Activated effector memory CD4-positive, alpha-beta T cell treated with Interleukin-2 at 50 U/mL for 16 hours (primary cell): ENCODE measurements at regions not wholly inside any gene's neighbourhood (a gene's known extent, or its start where the extent isn't known, plus 50 kb on each side); places are given as distances from the start of the nearest gene placed in this dataset.

Experiments
- DNase-seq: peaks from one replicate; pipeline ENCODE4 v3.0.0-alpha.2; 2020

DNA sequence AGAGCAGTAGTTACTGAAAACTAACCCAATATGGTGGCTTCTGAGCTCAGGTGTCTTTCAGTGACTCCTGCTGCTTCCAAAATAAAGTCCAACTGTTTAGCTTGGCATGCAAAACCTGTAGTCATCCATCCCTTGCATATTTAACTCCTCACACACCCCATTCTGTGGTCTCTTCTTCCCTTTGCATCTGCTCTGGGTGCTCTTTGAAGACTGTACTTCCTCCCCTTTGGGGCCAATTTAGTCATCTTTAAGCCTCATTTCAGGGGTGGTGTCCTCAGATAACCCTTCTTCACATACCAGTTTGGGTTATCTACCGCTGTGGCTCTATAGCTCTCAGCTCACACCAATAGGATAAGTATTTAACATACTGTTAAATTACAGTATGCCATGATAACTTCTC, 209.9 kb upstream of the DMRT1 start:
- DNase-seq: no peak

DNA sequence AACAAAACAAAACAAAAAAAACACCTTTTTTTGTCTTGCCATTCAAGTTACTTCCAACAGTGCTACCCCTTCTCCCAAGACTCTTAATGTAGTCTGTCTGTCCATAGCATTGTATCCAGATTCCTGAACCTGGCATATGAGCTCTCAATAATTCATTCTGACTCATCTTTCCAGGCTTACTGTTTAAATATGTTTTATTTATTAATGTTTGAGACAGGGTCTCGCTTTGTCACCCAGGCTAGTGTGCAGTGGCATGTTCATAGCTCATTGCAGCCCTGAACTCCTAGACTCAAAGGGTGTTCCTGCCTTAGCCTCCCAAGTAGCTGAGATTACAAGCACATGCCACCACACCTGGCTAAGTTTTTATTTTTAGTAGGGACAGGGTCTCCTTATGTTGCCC, 208.0 kb upstream of the DMRT1 start:
- no peak for DNase-seq

DNA sequence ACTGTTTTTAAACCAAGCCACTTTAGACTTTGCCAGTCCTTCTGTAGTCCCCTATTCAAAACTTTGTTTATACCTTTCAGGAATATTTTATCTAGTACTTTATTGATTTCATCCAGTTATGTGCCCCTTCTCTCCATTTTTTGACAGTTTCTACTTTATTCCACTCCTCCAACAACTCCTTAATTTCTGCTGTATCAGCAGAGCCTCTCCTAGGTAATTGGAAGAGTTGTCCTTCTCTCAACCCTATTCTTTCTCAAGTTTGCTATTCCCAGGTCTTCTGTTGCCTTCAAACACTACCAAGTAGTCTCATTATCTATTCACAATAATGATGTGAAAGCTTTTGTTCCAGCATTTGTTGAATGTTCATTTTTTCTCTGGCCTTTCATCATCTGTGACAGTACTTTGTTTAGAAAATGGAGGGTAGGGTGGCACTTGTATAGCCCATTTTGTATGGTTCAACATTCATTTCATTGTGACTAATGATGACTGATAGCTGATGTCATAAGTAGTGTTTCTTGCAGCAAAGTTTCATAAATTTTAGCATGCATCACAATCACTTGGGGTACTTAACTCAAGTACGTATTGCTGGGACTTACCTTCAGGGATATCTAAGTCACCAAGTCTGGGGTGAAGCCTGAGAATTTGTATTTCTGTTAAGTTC, 204.4 kb upstream of the DMRT1 start:
- DNase-seq: no peak

DNA sequence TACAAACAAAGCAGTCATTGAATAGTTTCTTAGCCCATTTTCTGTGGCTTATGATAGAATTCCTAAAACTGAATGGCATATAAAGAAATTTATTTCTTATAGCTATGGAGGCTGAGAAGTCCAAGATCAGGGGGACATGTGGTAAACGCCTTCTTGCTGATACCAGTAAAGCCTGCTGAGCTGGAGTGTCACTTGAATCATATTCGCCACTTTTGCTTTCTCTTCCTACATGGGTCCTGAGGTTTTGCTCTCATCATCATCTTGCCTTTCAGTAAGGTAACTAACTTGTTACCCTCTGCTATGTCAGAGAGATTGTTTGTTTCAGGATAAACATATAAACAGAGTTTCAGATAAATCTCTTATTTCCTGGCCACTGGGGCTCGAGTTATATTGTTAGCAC, 203.3 kb upstream of the DMRT1 start:
- no peak for DNase-seq

DNA sequence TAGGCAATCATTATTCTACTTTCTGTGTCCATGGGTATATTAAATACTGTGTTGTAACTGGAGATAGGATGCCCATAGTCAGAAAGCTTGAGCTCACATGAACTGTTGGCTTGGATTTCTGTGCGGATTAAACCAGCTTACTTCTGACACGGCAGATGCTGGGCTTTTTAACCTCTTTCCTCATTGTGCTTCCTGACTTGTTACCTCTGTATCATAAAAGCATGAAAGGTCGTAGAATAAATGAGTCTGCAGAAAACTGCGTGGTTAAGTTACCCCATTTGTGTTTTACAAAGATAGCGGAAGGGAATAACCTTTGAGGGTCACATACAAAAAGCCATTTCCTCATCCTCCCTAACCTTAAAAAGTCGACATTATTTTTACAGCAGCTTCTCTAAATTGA, 199.5 kb upstream of the DMRT1 start:
- DNase-seq: no peak

DNA sequence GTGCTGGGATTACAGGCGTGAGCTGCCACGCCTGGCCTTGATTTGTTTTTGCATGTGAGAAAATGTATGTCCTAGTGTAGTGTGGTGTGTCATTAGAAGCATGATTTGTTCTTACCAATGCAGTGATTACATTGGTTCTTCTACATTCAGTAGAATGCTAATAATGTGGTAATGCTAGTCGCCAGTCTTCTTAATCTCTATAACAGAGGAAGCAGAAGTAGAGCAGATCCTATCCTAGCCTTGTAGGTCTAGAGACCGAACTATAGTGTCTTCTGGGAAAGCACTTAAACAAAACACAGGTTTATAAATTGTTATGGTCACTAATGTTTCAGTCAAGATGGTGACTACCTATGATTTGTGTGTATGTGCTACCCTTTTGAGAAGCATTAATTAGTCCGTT, 197.5 kb upstream of the DMRT1 start:
- no peak for DNase-seq

DNA sequence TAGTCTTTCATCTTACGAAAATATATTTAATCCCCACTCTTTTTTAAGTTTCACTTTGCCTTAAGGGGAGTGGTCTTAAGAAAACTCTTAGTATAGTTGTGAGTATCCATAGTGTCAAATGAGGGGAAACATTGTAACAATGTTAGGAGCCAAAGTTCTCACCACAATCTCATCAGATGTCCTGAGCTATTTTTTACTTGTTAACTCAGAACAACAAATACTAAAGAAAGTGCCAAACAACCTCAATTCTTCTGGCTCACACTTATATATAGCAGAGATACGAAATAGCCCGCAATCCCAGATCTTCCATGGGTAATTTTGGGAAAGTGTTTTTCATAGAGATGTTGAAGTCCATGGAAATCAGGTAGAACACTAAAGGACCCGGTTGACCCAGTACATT, 194.0 kb upstream of the DMRT1 start:
- no peak for DNase-seq

DNA sequence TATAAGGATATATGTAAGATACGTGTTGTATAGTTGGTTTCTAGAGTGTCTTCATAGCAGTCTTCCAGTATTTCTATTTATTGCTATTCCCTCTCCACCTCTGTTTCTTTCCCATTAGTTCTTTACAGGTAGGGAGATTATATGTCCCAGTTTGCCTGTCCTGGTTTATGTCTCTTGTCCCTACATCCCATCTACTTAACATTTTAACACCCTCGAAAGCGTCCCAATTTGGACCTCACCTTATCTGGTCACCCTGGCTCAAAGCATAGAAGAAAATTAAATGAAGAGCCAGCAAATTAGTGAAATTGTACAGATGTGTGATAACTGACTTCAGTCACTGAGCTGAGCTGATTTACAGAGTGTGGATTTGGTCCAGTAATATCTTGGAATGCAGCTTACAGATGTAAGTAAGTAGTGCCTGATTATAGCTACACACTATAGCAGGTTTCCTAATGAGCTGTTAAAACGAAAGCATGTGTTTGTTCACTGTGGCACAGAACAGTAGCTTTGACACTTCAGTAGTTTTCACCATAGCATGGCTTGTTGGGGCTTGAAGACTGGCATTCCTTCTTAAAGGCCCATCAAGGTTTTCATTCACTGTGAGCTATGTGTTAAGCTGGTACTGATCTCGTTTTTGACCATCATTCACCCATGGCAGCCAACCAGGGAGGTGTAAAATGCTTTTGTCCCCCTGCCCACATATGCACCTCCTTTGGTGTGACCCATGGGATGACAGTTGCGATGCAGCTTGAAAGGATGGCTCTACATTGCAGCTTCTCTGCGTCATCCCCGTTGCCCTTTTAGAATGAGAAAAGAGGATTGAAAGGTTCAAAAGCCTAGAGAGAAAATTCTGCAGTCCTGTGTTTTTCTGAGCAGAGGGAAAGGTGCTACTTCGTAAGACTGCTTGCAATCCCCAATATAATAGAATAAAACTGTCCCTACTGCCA, 192.1 kb upstream of the DMRT1 start:
- no peak for DNase-seq

DNA sequence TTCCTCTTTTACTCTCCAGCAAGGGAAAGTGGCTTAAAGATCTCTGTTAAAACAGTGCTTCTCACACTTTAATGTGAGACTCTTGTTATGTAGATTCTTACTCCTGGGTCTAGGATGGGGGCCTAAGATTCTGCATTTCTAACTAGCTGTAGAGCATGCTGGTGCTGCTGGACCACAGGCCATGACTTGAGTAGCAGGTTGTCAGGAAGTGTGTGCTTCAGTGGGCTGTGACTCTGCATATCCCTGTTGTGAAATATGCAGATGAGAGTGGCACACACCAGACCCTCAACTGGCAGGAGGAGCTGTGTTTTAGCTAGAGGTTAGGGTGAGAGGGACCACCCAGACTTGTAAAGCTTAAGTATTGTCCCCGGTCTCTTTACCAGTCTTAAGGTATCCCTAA, 191.1 kb upstream of the DMRT1 start:
- DNase-seq: no peak

DNA sequence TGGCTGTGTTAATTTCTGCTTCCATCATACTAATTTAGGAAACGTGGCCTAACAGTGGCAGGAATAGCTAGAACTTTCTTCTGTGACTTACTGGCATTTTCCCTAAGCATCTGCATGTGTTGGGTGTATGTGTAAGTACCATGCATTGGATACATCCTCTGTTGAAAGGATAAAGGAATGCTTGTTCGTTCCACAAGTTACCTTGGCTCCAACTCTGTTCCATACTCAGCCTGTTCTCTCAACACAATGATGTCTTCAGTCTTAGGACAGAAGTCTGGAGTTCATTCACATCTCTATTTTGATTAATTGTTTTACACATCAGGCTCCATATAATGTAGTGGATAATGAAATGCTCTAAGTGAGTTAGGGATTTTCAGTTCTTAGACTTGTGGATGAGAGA, 190.1 kb upstream of the DMRT1 start:
- no peak for DNase-seq

DNA sequence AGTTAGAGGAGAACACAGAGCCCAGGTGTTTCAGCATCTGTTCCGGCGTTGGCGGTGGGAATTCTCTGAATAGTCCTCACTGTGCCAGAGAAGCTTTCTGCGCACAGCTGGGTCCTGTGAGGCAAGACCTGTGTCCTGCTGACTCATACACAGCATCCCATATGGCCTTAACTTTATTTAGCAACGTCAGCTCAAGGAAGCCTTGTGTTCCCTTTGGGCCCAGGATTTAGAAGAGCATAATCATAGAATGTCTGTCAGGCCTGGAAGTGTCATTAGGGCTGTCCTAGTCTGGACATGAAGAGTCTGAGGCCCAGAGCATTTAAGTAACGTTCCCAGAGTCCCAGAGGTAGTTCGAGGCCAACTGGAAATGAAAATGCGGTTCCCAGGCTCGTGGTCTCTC, 188.6 kb upstream of the DMRT1 start:
- DNase-seq: no peak

DNA sequence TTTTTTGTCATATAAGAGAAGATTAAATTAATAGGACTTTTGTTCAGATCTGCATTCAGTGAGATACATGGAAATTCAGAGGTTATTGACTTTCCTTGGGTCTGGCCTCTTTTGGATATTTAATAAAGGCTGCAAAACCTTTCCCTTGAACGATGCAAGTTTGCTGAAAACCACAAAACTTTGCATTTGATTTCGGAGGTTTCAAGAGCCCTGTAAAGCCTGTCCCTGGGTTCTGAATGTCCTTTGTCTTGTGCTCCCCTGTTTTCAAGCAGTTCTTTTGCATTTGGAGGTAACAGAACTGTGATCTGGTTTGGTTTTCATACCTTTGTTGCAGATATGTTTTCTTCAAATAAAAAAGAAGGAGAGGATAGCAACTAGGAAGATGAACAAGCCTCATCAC, 188.1 kb upstream of the DMRT1 start:
- DNase-seq: no peak

DNA sequence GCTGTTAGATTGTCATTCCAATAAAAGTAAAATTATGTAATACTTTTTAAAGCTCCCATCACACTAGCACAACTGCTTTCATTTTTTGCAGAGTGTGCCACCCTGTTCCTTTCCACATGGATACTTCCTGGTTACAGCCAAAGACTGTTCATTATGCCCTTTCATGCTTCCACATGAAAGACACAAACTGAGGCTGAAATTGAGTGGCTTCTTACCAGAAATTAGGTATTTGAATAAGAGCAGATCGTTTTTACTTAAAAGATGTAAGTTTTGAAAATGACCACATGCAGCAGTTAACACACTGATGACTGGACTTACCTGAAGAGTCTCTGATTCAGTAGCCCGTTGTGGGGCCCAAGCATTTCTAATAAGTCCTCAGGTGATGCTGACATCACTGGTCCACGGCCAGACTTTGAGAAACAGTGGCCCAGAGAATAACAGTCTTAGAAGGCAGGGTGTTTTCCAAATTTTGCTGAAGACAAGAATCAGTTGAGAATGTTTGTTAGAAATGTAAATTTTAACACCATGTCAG, 187.6 kb upstream of the DMRT1 start:
- DNase-seq: no peak

DNA sequence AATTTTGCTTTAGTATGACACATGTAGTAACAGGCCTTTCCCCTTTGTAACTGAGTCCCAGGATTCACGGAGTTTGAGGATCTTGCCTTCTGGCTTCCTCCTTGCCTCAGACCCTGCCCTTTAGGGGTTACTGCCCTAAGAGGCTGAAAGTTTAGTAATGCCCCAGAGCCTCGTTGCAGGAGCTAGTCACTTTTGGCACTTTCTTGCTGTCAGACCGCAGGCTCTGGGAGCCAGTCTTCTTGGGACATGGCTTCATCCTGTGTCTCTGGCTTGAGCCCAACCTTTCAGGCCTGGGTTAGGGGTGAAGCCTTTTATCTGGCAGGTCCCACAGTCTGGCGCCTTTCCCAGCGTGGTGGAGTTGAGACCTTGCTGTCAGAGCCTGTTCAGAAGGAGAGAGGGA, 185.6 kb upstream of the DMRT1 start:
- DNase-seq: no peak

DNA sequence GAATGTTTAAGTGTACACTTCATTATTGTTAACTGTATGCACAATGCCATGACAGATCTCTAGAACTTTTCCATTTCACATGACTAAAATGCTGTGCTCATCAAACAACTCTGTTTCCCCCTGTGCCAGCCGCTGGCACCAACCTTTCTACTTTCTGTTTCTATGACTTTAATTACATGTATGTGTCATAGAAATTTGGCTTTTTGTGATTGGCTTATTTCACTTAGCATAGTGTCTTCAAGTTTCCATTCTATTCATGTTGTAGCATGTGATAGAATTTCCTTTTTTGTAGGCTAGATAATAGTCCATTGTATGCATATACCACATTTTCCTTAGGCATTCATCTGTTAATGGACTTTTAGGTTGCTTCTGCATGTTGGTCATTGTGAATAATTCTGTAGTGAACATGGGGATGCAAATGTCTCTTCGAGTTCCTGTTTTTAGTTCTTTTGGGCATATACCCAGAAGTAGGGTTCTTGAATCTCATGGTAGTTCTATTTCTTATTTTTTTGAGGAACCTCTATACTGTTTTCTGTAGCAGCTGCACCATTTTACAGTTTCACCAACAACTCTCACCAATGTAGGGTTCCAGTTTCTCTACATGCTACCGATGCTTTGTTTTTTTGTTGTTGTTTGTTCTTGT, 184.4 kb upstream of the DMRT1 start:
- DNase-seq: no peak

DNA sequence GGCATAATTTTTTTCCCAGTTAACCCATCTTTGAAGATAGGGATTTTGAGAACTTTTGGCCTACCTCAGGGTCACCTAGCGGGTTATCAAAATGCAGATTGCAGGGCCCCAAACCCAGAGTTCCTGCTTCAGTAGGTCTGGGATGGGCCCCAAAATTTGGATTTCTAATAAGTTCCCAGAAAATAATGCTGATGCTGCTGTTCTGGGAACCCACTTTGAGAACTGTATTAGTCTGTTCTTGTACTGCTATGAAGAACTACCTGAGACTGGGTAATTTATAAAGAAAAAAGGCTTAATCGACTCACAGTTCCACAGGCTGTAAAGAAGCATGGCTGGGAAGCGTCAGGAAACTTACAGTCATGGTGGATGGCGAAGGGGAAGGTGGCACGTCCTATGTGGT, 182.2 kb upstream of the DMRT1 start:
- DNase-seq: no peak

DNA sequence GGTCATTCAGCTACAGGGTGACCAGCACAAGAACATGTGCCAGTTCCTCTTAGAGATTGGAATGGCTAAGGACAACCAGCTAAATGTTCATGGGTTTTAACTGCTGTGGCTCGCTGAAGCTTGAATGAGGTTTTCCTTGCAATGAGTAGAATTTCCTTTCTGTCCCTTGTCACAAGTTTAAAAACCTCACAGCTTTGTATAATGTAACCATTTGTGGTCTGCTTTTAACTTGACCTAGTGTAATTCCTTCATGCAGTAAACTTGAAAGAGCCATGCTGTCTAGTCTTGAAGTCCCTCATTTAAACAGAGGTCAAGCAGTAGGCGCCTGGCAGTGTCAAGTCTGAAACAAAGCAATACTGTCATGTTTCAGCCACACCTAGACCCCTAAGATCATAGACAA, 181.3 kb upstream of the DMRT1 start:
- DNase-seq: no peak

DNA sequence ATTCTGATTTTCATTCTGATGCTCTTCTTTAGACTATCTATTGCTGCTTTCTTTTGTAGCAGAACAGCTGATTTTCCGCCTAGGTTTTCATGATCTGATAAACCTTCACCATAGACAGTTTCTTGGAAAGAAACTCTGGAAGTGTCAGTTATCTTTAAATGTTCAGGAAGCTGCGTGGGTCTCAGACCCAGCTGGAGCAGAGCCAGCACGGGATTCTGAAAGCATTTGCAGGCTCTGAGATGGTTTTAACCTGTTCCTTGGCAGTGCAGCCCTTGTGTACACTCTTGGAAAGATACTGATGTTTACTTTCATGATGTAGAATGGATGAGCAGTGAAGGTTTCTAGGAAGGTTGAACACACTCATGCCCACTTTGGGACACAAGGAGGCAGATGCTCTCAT, 178.0 kb upstream of the DMRT1 start:
- DNase-seq: no peak

DNA sequence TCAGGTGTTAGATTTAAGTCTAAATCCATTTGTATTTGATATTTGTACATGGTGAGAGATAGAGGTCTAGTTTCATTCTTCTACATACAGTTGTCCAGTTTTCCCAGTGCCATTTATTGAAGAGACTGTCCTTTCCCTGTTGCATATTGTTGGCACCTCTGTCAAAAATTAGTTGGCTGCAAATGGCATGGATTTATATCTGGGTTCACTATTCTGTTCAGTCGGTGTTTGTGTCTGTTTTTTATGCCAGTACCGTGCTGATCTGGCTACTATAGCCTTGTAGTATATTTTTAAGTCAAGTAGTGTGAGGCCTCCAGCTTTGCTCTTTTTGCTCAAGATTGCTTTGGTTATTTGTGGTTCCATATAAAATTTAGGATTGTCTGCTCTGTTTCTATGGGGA, 176.2 kb upstream of the DMRT1 start:
- no peak for DNase-seq

DNA sequence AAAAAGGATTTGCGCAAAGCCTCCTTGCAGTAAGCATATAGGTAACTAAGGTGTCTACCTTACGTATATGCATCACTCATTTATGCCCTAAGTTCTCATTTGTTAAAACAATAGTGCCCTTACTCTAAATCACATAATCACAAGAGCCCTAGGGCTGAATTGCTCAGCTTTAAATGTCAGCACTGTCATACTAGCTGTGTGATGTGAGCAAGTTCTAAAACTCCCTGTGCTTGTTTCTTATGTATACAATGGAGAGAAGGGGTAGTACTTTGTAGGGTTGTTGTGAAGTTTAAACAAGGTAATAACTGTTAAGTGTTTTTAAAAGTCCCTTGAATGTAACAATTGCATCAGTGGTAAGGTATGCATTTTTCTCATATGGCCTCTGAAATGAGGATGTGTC, 169.5 kb upstream of the DMRT1 start:
- DNase-seq: no peak

DNA sequence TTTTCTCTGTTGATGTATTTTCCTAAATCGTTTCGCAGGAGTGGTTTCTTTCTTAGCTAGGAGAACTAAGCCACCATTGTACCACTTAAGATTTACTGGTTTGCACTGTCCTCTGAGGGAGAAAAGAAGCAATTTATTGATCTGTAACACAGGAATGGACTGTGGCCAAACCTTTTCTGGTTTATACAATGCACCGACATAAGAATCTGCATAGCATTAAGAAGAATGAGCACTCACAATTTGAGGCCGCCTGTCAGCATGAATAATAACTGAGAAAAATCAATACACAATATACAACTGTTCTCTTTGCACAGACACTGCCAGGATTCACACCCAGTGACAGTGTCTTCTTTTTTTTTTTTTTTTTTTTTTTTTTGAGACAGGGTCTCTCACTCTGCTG, 168.6 kb upstream of the DMRT1 start:
- no peak for DNase-seq

DNA sequence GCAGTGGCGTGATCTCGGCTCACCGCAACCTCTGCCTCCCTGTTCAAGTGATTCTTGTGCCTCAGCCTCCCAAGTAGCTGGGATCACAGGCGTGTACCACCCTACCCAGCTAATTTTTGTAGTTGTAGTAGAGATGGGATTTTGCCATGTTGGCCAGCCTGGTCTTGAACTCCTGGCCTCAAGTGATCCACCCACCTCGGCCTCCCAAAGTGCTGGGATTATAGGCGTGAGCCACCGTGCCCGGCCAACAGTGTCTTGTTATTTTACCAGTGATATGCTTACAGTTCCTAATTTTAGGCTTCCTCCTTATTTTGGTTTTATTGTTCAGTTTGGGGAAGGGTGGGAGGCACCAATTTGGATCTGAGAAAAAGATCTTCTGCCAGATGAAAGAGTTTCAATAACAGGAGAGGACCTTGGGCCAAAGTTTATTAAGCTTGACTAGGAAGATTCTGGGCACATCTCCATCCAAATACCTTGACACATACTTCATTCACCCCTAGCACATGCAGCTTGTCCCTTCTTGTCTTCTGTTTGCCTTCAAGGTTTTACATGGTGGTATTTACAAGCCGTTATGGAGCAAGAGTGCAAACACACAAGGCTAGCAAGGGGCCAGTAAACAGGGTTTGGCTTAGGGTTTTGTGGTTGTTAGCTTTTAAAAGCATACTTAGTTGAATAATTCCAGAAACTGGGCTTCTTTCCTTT, 168.1 kb upstream of the DMRT1 start:
- no peak for DNase-seq

DNA sequence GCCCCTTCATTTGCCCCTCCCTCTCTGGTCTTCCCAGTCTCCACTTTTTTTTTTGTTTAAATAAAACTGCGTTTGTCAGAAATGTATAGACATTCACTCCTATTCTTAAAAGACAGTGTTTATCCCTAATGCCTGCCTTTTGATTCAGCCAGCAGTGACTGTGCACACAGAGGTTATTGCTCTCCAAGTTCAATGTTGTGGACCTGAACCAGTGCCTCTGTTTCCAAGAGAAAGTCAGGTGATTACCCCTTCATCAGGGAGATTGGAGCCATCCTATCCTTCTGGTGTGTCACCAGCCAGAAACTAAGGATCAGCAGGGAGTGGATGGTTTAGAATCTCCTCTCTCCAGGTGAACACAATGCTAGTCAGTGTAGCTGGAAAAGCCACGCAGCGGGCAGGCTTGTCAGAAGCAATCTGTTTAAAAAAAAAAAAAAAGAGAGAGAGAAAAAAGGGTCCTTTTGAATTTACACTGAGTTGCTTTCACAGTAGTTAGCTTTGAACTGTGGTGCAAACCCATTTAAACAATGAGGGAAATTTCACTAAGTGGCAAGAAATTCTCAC, 167.5 kb upstream of the DMRT1 start:
- DNase-seq: no peak
